ENCODE measurements at regions not wholly inside any gene's neighbourhood (a gene's known extent, or its start where the extent isn't known, plus 50 kb on each side); places are given as distances from the start of the nearest gene placed in this dataset.

DNA sequence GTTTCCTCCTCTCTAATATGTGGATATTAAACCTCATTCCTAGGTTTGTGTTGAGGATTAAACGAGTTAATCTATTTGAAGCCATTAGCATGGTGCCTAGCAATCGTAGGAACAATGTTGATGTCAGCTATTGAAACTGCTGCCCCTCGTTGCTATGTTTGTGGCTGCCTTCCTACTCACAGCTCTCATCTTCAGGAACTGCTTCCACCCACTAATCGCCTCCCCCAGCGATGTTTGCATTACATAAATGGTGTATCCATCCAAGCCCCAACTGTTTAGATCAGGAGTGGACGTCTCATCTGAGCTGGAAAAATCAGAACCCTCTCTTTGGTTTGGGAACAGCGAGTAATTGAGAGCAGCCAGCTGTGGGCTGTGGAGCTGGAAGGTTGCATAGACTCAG lies 416.6 kb downstream of the ARHGEF28 start:
- DNase-seq, result no peak
- Histone ChIP-seq H3K27me3 (no peaks in the 10 kb centered on the region), H3K4me3 (no peak overlapping the region)

GRCh38 chr5:74041913-74042312 lies 415.9 kb downstream of the ARHGEF28 start:
- Histone ChIP-seq H3K36me3 (no peaks in the 10 kb centered on the region), H3K9me3 (no peaks in the 10 kb centered on the region), H3K27me3 (no peaks in the 10 kb centered on the region), H3K4me3 (no peak overlapping the region)
- no peak for DNase-seq

More for the DNA sequence above, 416.6 kb downstream of the ARHGEF28 start:
- Histone ChIP-seq H3K9me3 (no peaks in the 10 kb centered on the region), H3K36me3 (no peaks in the 10 kb centered on the region)

DNA sequence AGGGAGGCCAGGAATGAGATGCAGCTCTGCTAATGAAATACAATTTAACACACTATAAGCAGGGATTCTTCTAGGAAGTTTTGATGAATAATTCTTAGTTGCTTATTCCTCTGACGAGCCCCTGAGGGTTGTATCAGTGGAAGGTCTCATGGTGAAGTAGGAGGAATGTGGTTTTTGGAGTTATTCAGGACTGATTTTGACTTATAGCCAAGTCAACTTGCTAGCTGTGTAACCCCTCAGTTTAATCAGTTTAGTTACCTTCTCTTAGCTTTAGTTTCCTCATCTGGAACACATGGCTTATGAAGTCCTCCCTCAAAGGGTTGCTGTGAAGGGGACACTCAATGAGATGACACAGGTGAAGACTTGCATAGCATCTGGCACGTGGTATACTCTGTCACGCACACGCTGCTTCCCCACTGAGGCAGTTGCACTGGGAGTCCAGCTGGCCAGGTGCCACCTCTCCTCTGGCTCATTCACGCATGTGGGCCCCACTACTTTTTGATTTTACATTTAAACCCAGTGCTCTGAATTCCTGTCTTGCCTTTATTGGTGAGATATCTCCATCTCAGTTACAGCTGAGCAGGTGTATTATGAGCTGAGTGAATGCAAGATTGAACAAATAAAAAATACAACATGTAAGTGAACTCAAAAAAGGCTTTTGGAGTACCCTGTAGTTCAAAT lies 415.0 kb downstream of the ARHGEF28 start:
- no peaks in the 10 kb centered on the region for H3K36me3 ChIP-seq
- H3K4me3 ChIP-seq, result no peak overlapping the region
- H3K27me3 ChIP-seq, result no peaks in the 10 kb centered on the region
- no peaks in the 10 kb centered on the region for H3K9me3 ChIP-seq
- DNase-seq, result no peak

DNA sequence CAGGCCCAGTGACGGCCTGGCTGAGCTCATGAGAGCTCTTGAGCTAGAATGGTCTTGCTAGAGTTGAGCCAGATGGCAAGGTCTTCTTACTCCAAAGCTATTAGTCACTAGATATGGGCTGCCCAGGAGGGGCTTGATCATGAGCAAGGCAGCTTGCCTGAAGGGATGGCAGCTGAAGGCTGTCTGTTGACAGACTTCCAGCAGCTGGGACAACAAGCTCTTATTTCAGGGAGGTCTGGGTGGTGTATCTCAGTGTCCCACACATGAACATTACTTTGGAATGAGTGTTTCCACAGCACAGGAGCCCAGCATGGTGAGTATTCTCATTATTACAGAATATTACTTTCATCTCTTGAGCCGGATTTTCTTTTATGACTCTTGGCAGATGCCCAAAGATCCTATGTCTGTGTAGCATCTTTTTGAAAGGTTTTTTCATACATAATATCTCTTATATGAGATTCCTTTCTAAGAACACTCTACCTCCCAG lies 414.1 kb downstream of the ARHGEF28 start:
- H3K27me3 ChIP-seq, result no peaks in the 10 kb centered on the region
- H3K36me3 ChIP-seq, result no peaks in the 10 kb centered on the region
- H3K4me3 ChIP-seq, result no peak overlapping the region
- peak; percentile 83 for DNase-seq
- H3K9me3 ChIP-seq, result no peaks in the 10 kb centered on the region

GRCh38 chr5:74037321-74037720 lies 411.3 kb downstream of the ARHGEF28 start:
- Histone ChIP-seq H3K27me3 (no peaks in the 10 kb centered on the region), H3K9me3 (no peaks in the 10 kb centered on the region), H3K4me3 (no peak overlapping the region), H3K36me3 (no peaks in the 10 kb centered on the region)
- DNase-seq, result no peak

DNA sequence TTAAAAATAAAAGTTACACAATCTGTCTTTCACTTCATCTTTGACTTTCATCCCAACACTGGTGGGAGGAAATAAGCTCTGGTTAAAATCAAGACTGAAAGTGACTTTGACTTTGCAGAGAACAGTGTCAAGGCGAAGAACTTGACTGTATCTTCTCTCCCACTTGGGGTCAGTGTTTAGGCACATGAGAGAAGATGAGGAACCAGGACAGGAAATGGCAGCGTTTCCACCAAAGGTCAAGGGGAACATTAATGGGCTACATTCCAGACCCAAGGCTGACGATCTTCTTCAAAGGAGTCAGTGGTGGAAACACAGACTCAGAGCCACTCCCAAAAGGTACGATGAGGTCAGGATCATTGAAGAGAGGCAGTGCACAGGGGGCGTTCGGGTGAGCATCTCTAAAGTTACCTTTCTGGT lies 409.5 kb downstream of the ARHGEF28 start:
- Histone ChIP-seq H3K36me3 (no peaks in the 10 kb centered on the region), H3K9me3 (no peaks in the 10 kb centered on the region), H3K27me3 (no peaks in the 10 kb centered on the region), H3K4me3 (no peak overlapping the region)
- DNase-seq, result no peak

GRCh38 chr5:74034733-74035132 lies 408.7 kb downstream of the ARHGEF28 start:
- DNase-seq, result peak; percentile 92

GRCh38 chr5:74032617-74033016 lies 406.6 kb downstream of the ARHGEF28 start:
- Histone ChIP-seq H3K36me3 (no peaks in the 10 kb centered on the region), H3K4me3 (no peak overlapping the region), H3K27me3 (no peaks in the 10 kb centered on the region), H3K9me3 (no peaks in the 10 kb centered on the region)
- no peak for DNase-seq

More at GRCh38 chr5:74034733-74035132, 408.7 kb downstream of the ARHGEF28 start:
- Histone ChIP-seq H3K36me3 (no peaks in the 10 kb centered on the region), H3K4me3 (no peak overlapping the region), H3K27me3 (no peaks in the 10 kb centered on the region), H3K9me3 (no peaks in the 10 kb centered on the region)

- Histone ChIP-seq H3K36me3 (no peaks in the 10 kb centered on the region), H3K4me3 (no peak overlapping the region), H3K27me3 (no peaks in the 10 kb centered on the region), H3K9me3 (no peaks in the 10 kb centered on the region)
- DNase-seq, result no peak
Observed at GRCh38 chr5:74031536-74031935, 405.5 kb downstream of the ARHGEF28 start.

GRCh38 chr5:74030821-74031220 lies 404.8 kb downstream of the ARHGEF28 start:
- Histone ChIP-seq H3K4me3 (no peak overlapping the region), H3K36me3 (no peaks in the 10 kb centered on the region), H3K27me3 (no peaks in the 10 kb centered on the region), H3K9me3 (no peaks in the 10 kb centered on the region)
- DNase-seq, result no peak

GRCh38 chr5:74030371-74030770 lies 404.4 kb downstream of the ARHGEF28 start:
- Histone ChIP-seq H3K9me3 (no peaks in the 10 kb centered on the region), H3K36me3 (no peaks in the 10 kb centered on the region)

DNA sequence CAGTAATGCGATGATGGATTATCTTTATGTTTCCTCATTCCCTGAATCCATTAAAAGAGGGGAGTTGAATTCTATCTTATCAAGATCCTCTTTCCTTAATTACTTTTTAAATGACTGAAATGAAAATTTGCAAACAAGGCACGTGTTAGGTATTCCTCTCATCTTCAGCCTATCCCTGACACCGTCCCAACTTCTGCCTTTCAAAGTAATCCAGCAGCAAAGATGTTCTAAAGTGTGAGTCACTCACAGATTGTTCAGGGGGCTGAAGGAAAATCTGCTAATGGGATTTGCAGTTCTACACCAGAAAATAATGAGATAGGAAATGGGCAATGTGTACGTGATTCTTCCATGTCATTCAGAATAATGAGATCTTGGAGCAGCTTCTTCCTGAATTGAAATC lies 403.0 kb downstream of the ARHGEF28 start:
- DNase-seq, result no peak
- Histone ChIP-seq H3K36me3 (no peaks in the 10 kb centered on the region), H3K27me3 (no peaks in the 10 kb centered on the region), H3K9me3 (no peaks in the 10 kb centered on the region), H3K4me3 (no peak overlapping the region)

More at GRCh38 chr5:74030371-74030770, 404.4 kb downstream of the ARHGEF28 start:
- no peak for DNase-seq
- H3K4me3 ChIP-seq, result no peak overlapping the region
- H3K27me3 ChIP-seq, result no peaks in the 10 kb centered on the region

DNA sequence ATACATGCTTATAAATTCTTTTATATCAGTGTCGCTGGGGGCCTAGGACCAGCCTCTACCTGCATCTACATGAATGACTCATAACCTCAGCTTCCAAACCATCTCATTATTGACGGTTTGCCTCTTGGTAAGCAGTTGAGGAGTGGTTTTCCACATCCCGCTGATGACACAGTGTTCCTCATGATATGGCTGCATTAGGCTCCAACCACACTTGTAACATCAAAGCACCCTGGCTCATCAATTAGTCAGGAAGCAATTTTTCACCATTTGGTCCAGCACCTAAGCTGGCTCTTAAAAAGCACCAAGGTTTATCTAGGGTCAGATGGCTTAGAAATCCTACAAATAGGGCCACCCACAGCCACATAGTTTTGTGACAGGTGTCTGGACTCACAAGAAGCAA lies 402.4 kb downstream of the ARHGEF28 start:
- Histone ChIP-seq H3K27me3 (no peaks in the 10 kb centered on the region), H3K9me3 (no peaks in the 10 kb centered on the region), H3K36me3 (no peaks in the 10 kb centered on the region), H3K4me3 (no peak overlapping the region)
- no peak for DNase-seq

- H3K4me3 ChIP-seq, result no peak overlapping the region
- DNase-seq, result no peak
Observed at GRCh38 chr5:74027732-74028338, 401.8 kb downstream of the ARHGEF28 start.

DNA sequence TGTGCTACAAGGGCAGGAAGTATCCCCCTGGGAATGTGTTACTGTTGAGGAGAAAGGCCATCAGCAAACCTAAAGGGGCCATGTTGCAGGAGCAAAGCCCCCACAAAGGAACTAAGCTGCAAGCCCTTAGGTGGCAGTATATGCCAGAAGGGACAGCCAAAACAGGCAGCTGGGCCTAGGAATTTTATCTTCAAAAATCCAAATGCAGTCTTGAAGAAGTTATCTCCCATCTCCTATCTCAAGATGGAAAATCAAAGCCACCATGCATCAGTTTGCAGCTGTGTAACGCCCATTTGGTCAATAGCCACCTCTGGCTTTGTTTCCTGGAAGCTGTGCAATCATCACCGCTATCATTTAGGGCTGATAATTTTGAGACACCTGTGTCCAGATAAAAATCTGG lies 400.3 kb downstream of the ARHGEF28 start:
- H3K36me3 ChIP-seq, result no peaks in the 10 kb centered on the region
- no peak overlapping the region for H3K4me3 ChIP-seq
- DNase-seq, result no peak
- H3K9me3 ChIP-seq, result no peaks in the 10 kb centered on the region
- H3K27me3 ChIP-seq, result no peaks in the 10 kb centered on the region

More at GRCh38 chr5:74027732-74028338, 401.8 kb downstream of the ARHGEF28 start:
- Histone ChIP-seq H3K36me3 (no peaks in the 10 kb centered on the region), H3K9me3 (no peaks in the 10 kb centered on the region), H3K27me3 (no peaks in the 10 kb centered on the region)

DNA sequence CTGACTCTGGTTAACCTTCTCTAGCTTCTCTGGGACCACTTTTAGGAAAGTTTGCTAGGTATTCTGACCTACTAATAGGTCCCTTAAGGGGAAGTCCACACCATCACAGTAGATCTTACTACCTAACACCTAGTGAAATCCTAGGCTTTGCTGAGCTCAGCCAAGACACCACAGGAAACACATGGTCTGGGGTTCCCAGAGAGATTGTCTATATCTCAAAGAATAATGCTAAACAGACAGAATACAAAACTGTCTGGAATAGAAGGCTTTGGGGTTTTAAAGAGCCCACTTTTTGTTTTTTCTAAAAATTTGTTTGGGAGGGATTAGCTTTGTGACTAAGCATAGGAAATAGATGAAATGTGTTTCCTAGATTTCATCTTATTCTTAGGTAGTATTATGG lies 395.1 kb downstream of the ARHGEF28 start:
- Histone ChIP-seq H3K27me3 (no peaks in the 10 kb centered on the region), H3K36me3 (no peaks in the 10 kb centered on the region), H3K9me3 (no peaks in the 10 kb centered on the region), H3K4me3 (no peak overlapping the region)
- DNase-seq, result no peak

DNA sequence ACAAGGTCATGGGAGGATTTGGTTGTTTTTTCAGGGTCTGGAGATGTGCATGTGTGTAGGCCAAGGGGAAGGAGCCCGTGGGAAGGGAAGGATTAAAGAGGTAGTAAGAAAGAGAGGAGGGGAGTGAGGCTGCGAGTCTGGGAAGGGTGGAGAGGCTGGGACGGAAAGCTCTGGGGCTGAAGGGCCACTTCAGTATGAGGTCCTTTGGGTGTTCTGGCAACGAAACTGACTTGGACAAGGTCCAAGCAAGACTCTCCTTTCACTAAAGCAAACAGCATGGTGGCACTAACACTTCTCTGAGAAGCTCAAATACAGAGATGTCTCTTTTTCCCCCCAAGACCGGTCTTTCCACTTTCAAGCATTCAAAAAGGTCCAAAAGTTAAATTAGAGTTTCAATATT lies 394.5 kb downstream of the ARHGEF28 start:
- Histone ChIP-seq H3K4me3 (no peak overlapping the region), H3K9me3 (no peaks in the 10 kb centered on the region), H3K36me3 (no peaks in the 10 kb centered on the region), H3K27me3 (no peaks in the 10 kb centered on the region)
- no peak for DNase-seq

- no peak for DNase-seq
- no peaks in the 10 kb centered on the region for H3K27me3 ChIP-seq
Observed at GRCh38 chr5:74019923-74020322, 393.9 kb downstream of the ARHGEF28 start.

More at GRCh38 chr5:74019923-74020322, 393.9 kb downstream of the ARHGEF28 start:
- H3K9me3 ChIP-seq, result no peaks in the 10 kb centered on the region
- H3K4me3 ChIP-seq, result no peak overlapping the region
- no peaks in the 10 kb centered on the region for H3K36me3 ChIP-seq

Measured in MG63 (cell line).